ENCODE measurements at regions not wholly inside any gene's neighbourhood (a gene's known extent, or its start where the extent isn't known, plus 50 kb on each side); places are given as distances from the start of the nearest gene placed in this dataset.

- Histone ChIP-seq H3K4me3 (ENCODE audit: low read length) (no peak overlapping the region), H3K36me3 (ENCODE audit: insufficient read depth, low read length) (no peaks in the 10 kb centered on the region), H3K9me3 (ENCODE audit: low read length) (no peaks in the 10 kb centered on the region), H4K20me1 (ENCODE audit: insufficient read depth) (no peaks in the 10 kb centered on the region), H3K27me3 (ENCODE audit: insufficient read depth, low read depth, low read length) (no peaks in the 10 kb centered on the region), H3F3A (ENCODE audit: insufficient read depth, low read length, poor library complexity, severe bottlenecking) (no peaks in the 10 kb centered on the region), H3K4me2 (ENCODE audit: low read length) (no peak overlapping the region), H3K9me2 (ENCODE audit: insufficient read depth, low read length) (no peaks in the 10 kb centered on the region), H3K79me2 (replicated peaks; ENCODE audit: insufficient read depth, low read length) (no peaks in the 10 kb centered on the region), H3K9ac (ENCODE audit: low read length) (no peak overlapping the region), H2AFZ (ENCODE audit: low read depth, low read length) (no peak overlapping the region), H3K27ac (ENCODE audit: low read length) (no peak overlapping the region)
- TF ChIP-seq SMC3 (conservative IDR thresholded peaks at IDR 0.05; ENCODE audit: poor library complexity), result no peak
- TF ChIP-seq TAF1 (IDR thresholded peaks at IDR 0.05; ENCODE audit: low read depth), result no peak
- no peak for TF ChIP-seq POLR2AphosphoS5 (IDR thresholded peaks at IDR 0.05)
- TF ChIP-seq REST (IDR thresholded peaks at IDR 0.05; ENCODE audit: borderline replicate concordance), result no peak
- no peak for TF ChIP-seq RAD21 (conservative IDR thresholded peaks at IDR 0.05)
- no peak for TF ChIP-seq EZH2 (IDR thresholded peaks at IDR 0.05; ENCODE audit: borderline replicate concordance, insufficient read depth, low read length, poor library complexity, severe bottlenecking)
- TF ChIP-seq EP300 (conservative IDR thresholded peaks at IDR 0.05; ENCODE audit: poor library complexity, severe bottlenecking), result no peak
- TF ChIP-seq, protein P1, sequence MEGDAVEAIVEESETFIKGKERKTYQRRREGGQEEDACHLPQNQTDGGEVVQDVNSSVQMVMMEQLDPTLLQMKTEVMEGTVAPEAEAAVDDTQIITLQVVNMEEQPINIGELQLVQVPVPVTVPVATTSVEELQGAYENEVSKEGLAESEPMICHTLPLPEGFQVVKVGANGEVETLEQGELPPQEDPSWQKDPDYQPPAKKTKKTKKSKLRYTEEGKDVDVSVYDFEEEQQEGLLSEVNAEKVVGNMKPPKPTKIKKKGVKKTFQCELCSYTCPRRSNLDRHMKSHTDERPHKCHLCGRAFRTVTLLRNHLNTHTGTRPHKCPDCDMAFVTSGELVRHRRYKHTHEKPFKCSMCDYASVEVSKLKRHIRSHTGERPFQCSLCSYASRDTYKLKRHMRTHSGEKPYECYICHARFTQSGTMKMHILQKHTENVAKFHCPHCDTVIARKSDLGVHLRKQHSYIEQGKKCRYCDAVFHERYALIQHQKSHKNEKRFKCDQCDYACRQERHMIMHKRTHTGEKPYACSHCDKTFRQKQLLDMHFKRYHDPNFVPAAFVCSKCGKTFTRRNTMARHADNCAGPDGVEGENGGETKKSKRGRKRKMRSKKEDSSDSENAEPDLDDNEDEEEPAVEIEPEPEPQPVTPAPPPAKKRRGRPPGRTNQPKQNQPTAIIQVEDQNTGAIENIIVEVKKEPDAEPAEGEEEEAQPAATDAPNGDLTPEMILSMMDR (IDR thresholded peaks at IDR 0.05; ENCODE audit: poor library complexity, severe bottlenecking), result no peak
- no peak for TF ChIP-seq MXI1 (conservative IDR thresholded peaks at IDR 0.05; ENCODE audit: poor library complexity, severe bottlenecking)
Measured at GRCh38 chr7:17075601-17076255, 193.9 kb upstream of the AGR3 start.

DNA sequence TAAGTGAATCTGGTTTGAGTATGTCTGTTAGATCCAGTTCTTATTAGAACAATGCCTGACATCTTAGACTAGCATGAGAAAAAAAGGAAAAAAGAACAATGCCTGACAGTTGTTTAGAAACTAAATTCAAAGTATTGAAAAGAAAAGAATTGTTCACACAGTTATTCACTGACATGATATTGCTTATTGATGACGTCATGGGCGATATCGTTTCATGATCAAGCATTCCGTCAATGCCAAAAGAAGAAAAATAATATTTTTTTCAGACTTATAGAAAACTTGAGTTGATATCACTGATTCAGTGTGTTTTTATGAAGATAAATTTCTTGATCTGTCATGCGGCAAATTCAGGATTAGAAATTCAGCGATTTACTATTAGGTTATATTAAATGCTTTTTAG, 196.5 kb upstream of the AGR3 start:
- no peak overlapping the region for H3K9ac ChIP-seq (ENCODE audit: low read length)
- TF ChIP-seq, protein P1 (IDR thresholded peaks at IDR 0.05; ENCODE audit: poor library complexity, severe bottlenecking), result no peak
- no peak for TF ChIP-seq RAD21 (conservative IDR thresholded peaks at IDR 0.05)
- no peak for TF ChIP-seq EP300 (conservative IDR thresholded peaks at IDR 0.05; ENCODE audit: poor library complexity, severe bottlenecking)
- TF ChIP-seq EZH2 (IDR thresholded peaks at IDR 0.05; ENCODE audit: borderline replicate concordance, insufficient read depth, low read length, poor library complexity, severe bottlenecking), result no peak
- TF ChIP-seq TAF1 (IDR thresholded peaks at IDR 0.05; ENCODE audit: low read depth), result no peak
- no peak for TF ChIP-seq POLR2AphosphoS5 (IDR thresholded peaks at IDR 0.05)
- TF ChIP-seq MXI1 (conservative IDR thresholded peaks at IDR 0.05; ENCODE audit: poor library complexity, severe bottlenecking), result no peak
- no peak for TF ChIP-seq SMC3 (conservative IDR thresholded peaks at IDR 0.05; ENCODE audit: poor library complexity)
- TF ChIP-seq REST (IDR thresholded peaks at IDR 0.05; ENCODE audit: borderline replicate concordance), result no peak
- no peaks in the 10 kb centered on the region for H3F3A ChIP-seq (ENCODE audit: insufficient read depth, low read length, poor library complexity, severe bottlenecking)
- no peaks in the 10 kb centered on the region for H3K9me3 ChIP-seq (ENCODE audit: low read length)
- no peak overlapping the region for H3K4me3 ChIP-seq (ENCODE audit: low read length)
- H3K79me2 ChIP-seq (replicated peaks; ENCODE audit: insufficient read depth, low read length), result no peaks in the 10 kb centered on the region
- H3K27ac ChIP-seq (ENCODE audit: low read length), result no peak overlapping the region
- no peak overlapping the region for H2AFZ ChIP-seq (ENCODE audit: low read depth, low read length)
- H3K4me2 ChIP-seq (ENCODE audit: low read length), result no peak overlapping the region
- H3K9me2 ChIP-seq (ENCODE audit: insufficient read depth, low read length), result no peaks in the 10 kb centered on the region
- H4K20me1 ChIP-seq (ENCODE audit: insufficient read depth), result no peaks in the 10 kb centered on the region
- no peaks in the 10 kb centered on the region for H3K27me3 ChIP-seq (ENCODE audit: insufficient read depth, low read depth, low read length)
- H3K36me3 ChIP-seq (ENCODE audit: insufficient read depth, low read length), result no peaks in the 10 kb centered on the region

Measured in neural cell (in vitro differentiated cells).